Testis (tissue), 2 donors: ENCODE measurements at regions not wholly inside any gene's neighbourhood (a gene's known extent, or its start where the extent isn't known, plus 50 kb on each side); places are given as distances from the start of the nearest gene placed in this dataset.

Experiments used
- POLR2A ChIP-seq: fragments of 450-650 bp; IDR thresholded peaks from one replicate; pipeline ENCODE4 v1.6.1; 2017; ENCODE audit warnings: antibody characterized with exemption, mild to moderate bottlenecking, moderate library complexity
- TF ChIP-seq, protein P1 (sequence below), 3 experiments: fragments of 450-650 bp in 2 of 3; fragments of 200-600 bp in 1 of 3; sonication (generic) in 1 of 3; IDR thresholded peaks; one replicate each; pipeline ENCODE4 v1.5.1; 2016 to 2019; ENCODE audit warnings: antibody characterized with exemption in 3 of 3, mild to moderate bottlenecking in 2 of 3, moderate library complexity in 1 of 3

DNA sequence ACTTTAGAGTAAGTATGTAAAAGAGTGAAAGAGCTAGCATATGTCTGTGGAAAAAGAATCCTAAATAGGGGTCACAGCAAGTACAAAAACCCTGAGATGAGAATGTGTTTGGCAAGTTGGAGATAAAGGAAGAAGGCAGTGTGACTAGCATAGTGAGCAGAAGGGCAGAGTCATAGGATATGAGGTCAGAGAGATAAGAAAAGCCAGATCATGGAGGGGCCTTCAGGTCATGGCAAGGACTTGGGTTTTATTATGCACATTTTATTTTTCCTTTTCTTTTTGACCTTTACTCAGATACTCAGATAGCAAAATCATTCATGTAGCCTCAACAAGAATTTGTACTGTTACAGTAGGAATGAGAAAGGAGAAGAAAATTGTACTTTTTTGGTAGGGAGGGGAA is 138.0 kb downstream of the GJA1 start:
- TF ChIP-seq, protein P1, sequence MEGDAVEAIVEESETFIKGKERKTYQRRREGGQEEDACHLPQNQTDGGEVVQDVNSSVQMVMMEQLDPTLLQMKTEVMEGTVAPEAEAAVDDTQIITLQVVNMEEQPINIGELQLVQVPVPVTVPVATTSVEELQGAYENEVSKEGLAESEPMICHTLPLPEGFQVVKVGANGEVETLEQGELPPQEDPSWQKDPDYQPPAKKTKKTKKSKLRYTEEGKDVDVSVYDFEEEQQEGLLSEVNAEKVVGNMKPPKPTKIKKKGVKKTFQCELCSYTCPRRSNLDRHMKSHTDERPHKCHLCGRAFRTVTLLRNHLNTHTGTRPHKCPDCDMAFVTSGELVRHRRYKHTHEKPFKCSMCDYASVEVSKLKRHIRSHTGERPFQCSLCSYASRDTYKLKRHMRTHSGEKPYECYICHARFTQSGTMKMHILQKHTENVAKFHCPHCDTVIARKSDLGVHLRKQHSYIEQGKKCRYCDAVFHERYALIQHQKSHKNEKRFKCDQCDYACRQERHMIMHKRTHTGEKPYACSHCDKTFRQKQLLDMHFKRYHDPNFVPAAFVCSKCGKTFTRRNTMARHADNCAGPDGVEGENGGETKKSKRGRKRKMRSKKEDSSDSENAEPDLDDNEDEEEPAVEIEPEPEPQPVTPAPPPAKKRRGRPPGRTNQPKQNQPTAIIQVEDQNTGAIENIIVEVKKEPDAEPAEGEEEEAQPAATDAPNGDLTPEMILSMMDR (IDR thresholded peaks at IDR 0.05), result no peak
- TF ChIP-seq POLR2A, result no peak
